CD4-positive, alpha-beta T cell (primary cell): ENCODE measurements at regions not wholly inside any gene's neighbourhood (a gene's known extent, or its start where the extent isn't known, plus 50 kb on each side); places are given as distances from the start of the nearest gene placed in this dataset.

ENCODE experiments used
- ATAC-seq: fragments of 200-7000 bp; cut with Tn5 transposase; one replicate; pipeline ENCODE4 v1.10.0; 2022; ENCODE audit warnings: mild to moderate bottlenecking; ENCODE audit not compliant: poor library complexity
- CTCF ChIA-PET: fragments of 350-600 bp; sonication (Branson Sonifier 250); formaldehyde crosslinking; loops from one replicate; lab custom pipeline; 2021; ENCODE audit warnings: antibody characterized with exemption, inconsistent platforms; lab: Charles Lee
- POLR2A ChIA-PET: fragments of 350-600 bp; sonication (Branson Sonifier 250); formaldehyde crosslinking; loops from one replicate; lab custom pipeline; 2021; ENCODE audit warnings: antibody characterized with exemption, inconsistent platforms; lab: Charles Lee
- DNase-seq, 14 experiments: peaks; one replicate each; pipeline ENCODE4 v3.0.0-alpha.2; 2013 to 2020; ENCODE audit warnings: mixed read lengths in 2 of 14
- H3K27ac ChIP-seq, 2 donors: one replicate each; pipeline versions ENCODE4 v1.5.1 to v1.7.0; 2013; ENCODE audit warnings: low read length in 2 of 2, low read depth in 1 of 2, mild to moderate bottlenecking in 1 of 2
- H3K27me3 ChIP-seq, 2 experiments: 1 replicate in 1 of 2; 2 replicates in 1 of 2; pipeline versions ENCODE4 v1.6.1 to v1.7.0; 2013; ENCODE audit warnings: low read length in 2 of 2, control low read depth in 1 of 2, mild to moderate bottlenecking in 1 of 2, moderate library complexity in 1 of 2; ENCODE audit not compliant: insufficient read depth in 2 of 2, control insufficient read depth in 1 of 2
- H3K36me3 ChIP-seq: one replicate; pipeline ENCODE4 v1.6.1; 2013; ENCODE audit warnings: low read length, control low read depth; ENCODE audit not compliant: insufficient read depth
- H3K4me1 ChIP-seq: one replicate; pipeline ENCODE4 v1.6.1; 2013; ENCODE audit warnings: low read length, control low read depth; ENCODE audit not compliant: insufficient read depth
- H3K4me3 ChIP-seq: one replicate; pipeline ENCODE4 v1.5.1; 2013; ENCODE audit warnings: mild to moderate bottlenecking, low read length, moderate library complexity
- H3K9me3 ChIP-seq, 2 experiments: 1 replicate in 1 of 2; 2 replicates in 1 of 2; pipeline versions ENCODE4 v1.6.1 to v1.7.0; 2013; ENCODE audit warnings: low read length in 2 of 2, mild to moderate bottlenecking in 2 of 2, control low read depth in 1 of 2, moderate library complexity in 1 of 2; ENCODE audit not compliant: control insufficient read depth in 1 of 2, insufficient read depth in 1 of 2
- H3K27ac Mint-ChIP-seq: one replicate; pipeline ENCODE4 v1.8.0; 2020; ENCODE audit warnings: mixed read lengths
- H3K27me3 Mint-ChIP-seq: one replicate; pipeline ENCODE4 v1.8.0; 2021; ENCODE audit warnings: mixed read lengths
- H3K36me3 Mint-ChIP-seq: one replicate; pipeline ENCODE4 v1.8.0; 2021; ENCODE audit warnings: low read depth, mixed read lengths
- H3K4me1 Mint-ChIP-seq: one replicate; pipeline ENCODE4 v1.8.0; 2021; ENCODE audit warnings: low read depth, mixed read lengths
- H3K4me3 Mint-ChIP-seq: one replicate; pipeline ENCODE4 v1.8.0; 2020; ENCODE audit warnings: mild to moderate bottlenecking, mixed read lengths
- H3K9me3 Mint-ChIP-seq: one replicate; pipeline ENCODE4 v1.8.0; 2020; ENCODE audit warnings: mixed read lengths
- intact Hi-C, 2 experiments: fragments of 100-400 bp; cut with DNase I in 1 of 2; cut with micrococcal nuclease in 1 of 2; formaldehyde crosslinking; loops; one replicate each; pipeline versions ENCODE4 v1.15.1 to v1.9.0; 2023 to 2025; cut with DNase I, micrococcal nuclease
- TF ChIP-seq, protein P1 (sequence below): fragments of 200-600 bp; IDR thresholded peaks from one replicate; pipeline ENCODE4 v1.8.0; 2022; ENCODE audit warnings: antibody characterized with exemption, mild to moderate bottlenecking

DNA sequence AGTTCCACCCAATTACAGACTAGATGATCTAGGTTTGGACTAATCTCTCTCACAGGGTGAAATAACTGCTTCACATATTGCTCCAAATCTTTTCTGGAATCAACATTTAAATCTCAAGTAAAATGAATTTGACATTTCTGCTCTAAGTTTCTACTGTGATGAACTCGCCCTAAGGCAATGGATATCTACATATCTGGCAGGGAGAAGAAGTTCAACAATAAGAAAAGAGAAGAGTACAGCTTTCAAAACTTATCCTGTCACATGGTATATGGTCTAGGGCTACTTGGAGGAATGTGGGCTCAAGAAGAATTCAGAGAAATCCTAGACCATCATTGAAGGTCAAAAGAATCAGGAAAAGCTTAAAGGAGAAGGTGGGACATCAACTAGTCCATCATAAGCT, 440.2 kb downstream of the MBD2 start:
- ATAC-seq = no peak
- Mint-ChIP-seq H3K27me3 (no peaks in the 10 kb centered on the region), H3K4me3 (no peak overlapping the region), H3K36me3 (no peaks in the 10 kb centered on the region), H3K9me3 (peaks cover 4% of the 10 kb centered on the region), H3K4me1 (no peaks in the 10 kb centered on the region), H3K27ac (no peak overlapping the region)
- TF ChIP-seq, protein P1, sequence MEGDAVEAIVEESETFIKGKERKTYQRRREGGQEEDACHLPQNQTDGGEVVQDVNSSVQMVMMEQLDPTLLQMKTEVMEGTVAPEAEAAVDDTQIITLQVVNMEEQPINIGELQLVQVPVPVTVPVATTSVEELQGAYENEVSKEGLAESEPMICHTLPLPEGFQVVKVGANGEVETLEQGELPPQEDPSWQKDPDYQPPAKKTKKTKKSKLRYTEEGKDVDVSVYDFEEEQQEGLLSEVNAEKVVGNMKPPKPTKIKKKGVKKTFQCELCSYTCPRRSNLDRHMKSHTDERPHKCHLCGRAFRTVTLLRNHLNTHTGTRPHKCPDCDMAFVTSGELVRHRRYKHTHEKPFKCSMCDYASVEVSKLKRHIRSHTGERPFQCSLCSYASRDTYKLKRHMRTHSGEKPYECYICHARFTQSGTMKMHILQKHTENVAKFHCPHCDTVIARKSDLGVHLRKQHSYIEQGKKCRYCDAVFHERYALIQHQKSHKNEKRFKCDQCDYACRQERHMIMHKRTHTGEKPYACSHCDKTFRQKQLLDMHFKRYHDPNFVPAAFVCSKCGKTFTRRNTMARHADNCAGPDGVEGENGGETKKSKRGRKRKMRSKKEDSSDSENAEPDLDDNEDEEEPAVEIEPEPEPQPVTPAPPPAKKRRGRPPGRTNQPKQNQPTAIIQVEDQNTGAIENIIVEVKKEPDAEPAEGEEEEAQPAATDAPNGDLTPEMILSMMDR = no peak
- intact Hi-C loops = no loop called here
- Histone ChIP-seq H3K36me3 (no peaks in the 10 kb centered on the region), H3K4me3 (no peak overlapping the region), H3K9me3 (no peaks in the 10 kb centered on the region), H3K27ac (no peak overlapping the region), H3K4me1 (no peaks in the 10 kb centered on the region), H3K27me3 (no peaks in the 10 kb centered on the region)
- no peak for DNase-seq
- POLR2A ChIA-PET = no interaction called here
- CTCF ChIA-PET = no interaction called here

DNA sequence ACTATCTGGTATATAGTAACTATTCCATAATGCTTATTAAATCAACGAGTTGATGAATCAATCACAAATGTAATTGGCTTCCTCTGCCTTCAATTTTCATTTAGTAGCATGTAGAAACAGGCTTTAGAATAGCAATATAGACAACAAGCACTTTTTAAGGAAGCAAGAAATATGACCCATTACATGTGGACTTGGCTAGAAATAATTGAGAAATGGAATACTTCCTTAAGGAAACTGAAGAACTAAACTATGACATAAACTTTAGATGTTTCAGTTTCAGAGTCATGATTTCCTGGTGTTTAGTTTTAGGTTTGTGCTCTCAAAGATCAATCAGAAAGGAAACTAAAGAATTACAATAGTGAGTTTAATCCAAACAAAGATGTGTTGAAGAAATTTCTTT, 443.8 kb downstream of the MBD2 start:
- Mint-ChIP-seq H3K4me1 (no peaks in the 10 kb centered on the region), H3K27ac (no peak overlapping the region), H3K4me3 (no peak overlapping the region), H3K9me3 (peaks cover 7% of the 10 kb centered on the region), H3K27me3 (no peaks in the 10 kb centered on the region), H3K36me3 (no peaks in the 10 kb centered on the region)
- Histone ChIP-seq H3K27me3 (no peaks in the 10 kb centered on the region), H3K4me1 (no peaks in the 10 kb centered on the region), H3K4me3 (no peak overlapping the region), H3K27ac (no peak overlapping the region), H3K9me3 (peaks cover 0 to 4% of the 10 kb centered on the region in 2 experiments), H3K36me3 (no peaks in the 10 kb centered on the region)
- DNase-seq (no peak), ATAC-seq (no peak)
- intact Hi-C loops = no loop called here
- CTCF ChIA-PET = no interaction called here
- POLR2A ChIA-PET = no interaction called here
- TF ChIP-seq, protein P1 = no peak

DNA sequence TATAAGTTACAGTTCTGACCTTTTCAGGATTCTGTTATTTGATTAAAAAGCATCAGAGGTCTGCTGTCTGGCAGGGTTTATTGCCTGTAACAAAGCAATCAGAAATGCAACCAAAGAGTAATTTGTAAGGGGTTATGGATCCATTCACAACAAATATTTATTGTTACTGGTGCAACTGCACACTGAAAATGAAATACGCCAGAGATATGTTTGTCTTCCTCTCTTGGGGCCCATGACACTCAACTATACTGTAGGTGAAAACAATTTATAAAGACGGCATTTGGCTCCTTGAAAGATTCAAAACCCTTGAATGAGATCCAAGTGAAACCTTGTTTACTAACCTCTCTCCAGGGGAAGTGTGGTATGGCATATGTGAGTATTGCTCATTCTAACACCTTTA, 452.2 kb downstream of the MBD2 start:
- H3K36me3 ChIP-seq = no peaks in the 10 kb centered on the region
- H3K4me3 Mint-ChIP-seq = no peak overlapping the region
- no peaks in the 10 kb centered on the region for H3K36me3 Mint-ChIP-seq
- H3K4me1 ChIP-seq = no peaks in the 10 kb centered on the region
- CTCF ChIA-PET = no interaction called here
- no peak overlapping the region for H3K4me3 ChIP-seq
- H3K9me3 Mint-ChIP-seq = peaks cover 21% of the 10 kb centered on the region
- no peak overlapping the region for H3K27ac Mint-ChIP-seq
- intact Hi-C loops = no loop called here
- no peak for ATAC-seq
- peaks cover 3 to 5% of the 10 kb centered on the region in 2 experiments for H3K9me3 ChIP-seq
- H3K27ac ChIP-seq = no peak overlapping the region
- POLR2A ChIA-PET = no interaction called here
- DNase-seq = no peak
- H3K27me3 Mint-ChIP-seq = no peaks in the 10 kb centered on the region
- no peaks in the 10 kb centered on the region for H3K4me1 Mint-ChIP-seq
- TF ChIP-seq, protein P1 = no peak
- no peaks in the 10 kb centered on the region for H3K27me3 ChIP-seq
